ENCODE measurements at regions not wholly inside any gene's neighbourhood (a gene's known extent, or its start where the extent isn't known, plus 50 kb on each side); places are given as distances from the start of the nearest gene placed in this dataset.

- H3K4me3 ChIP-seq, result no peak overlapping the region
- TF ChIP-seq, protein P1, sequence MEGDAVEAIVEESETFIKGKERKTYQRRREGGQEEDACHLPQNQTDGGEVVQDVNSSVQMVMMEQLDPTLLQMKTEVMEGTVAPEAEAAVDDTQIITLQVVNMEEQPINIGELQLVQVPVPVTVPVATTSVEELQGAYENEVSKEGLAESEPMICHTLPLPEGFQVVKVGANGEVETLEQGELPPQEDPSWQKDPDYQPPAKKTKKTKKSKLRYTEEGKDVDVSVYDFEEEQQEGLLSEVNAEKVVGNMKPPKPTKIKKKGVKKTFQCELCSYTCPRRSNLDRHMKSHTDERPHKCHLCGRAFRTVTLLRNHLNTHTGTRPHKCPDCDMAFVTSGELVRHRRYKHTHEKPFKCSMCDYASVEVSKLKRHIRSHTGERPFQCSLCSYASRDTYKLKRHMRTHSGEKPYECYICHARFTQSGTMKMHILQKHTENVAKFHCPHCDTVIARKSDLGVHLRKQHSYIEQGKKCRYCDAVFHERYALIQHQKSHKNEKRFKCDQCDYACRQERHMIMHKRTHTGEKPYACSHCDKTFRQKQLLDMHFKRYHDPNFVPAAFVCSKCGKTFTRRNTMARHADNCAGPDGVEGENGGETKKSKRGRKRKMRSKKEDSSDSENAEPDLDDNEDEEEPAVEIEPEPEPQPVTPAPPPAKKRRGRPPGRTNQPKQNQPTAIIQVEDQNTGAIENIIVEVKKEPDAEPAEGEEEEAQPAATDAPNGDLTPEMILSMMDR (IDR thresholded peaks at IDR 0.05), result no peak
- TF ChIP-seq EP300 (IDR thresholded peaks at IDR 0.05), result no peak
- no peak for TF ChIP-seq POLR2A (IDR thresholded peaks at IDR 0.05)
- TF ChIP-seq POLR2AphosphoS5 (IDR thresholded peaks at IDR 0.05), result no peak
- no peak for DNase-seq
- no peak overlapping the region for H3K27ac ChIP-seq
- WGBS, 5 donors, result 77 to 89% (median 84%) methylated on average over 9 of the region's 9 CpGs
- intact Hi-C loops (cut with DNase I; ENCODE audit: low total_unique reads), result no loop called here
- H3K4me1 ChIP-seq, result no peaks in the 10 kb centered on the region
- H3K27me3 ChIP-seq, result no peaks in the 10 kb centered on the region
- H3K36me3 ChIP-seq, result no peaks in the 10 kb centered on the region
- H3K9me3 ChIP-seq, result no peaks in the 10 kb centered on the region
Measured at GRCh38 chr2:17441790-17442189, 76.5 kb downstream of the RAD51AP2 start.

GRCh38 chr2:17441055-17441771, 77.0 kb downstream of the RAD51AP2 start:
- Histone ChIP-seq H3K4me1 (no peaks in the 10 kb centered on the region), H3K4me3 (no peak overlapping the region), H3K9me3 (no peaks in the 10 kb centered on the region), H3K27ac (no peak overlapping the region), H3K36me3 (no peaks in the 10 kb centered on the region), H3K27me3 (no peaks in the 10 kb centered on the region)
- TF ChIP-seq POLR2AphosphoS5 (IDR thresholded peaks at IDR 0.05) (no peak), POLR2A (IDR thresholded peaks at IDR 0.05) (no peak), EP300 (IDR thresholded peaks at IDR 0.05) (no peak)
- TF ChIP-seq, protein P1 (IDR thresholded peaks at IDR 0.05), result no peak
- intact Hi-C loops (cut with DNase I; ENCODE audit: low total_unique reads), result no loop called here
- DNase-seq, result no peak
- WGBS, 5 donors, result 65 to 72% (median 71%) methylated on average over 4 of the region's 4 CpGs

DNA sequence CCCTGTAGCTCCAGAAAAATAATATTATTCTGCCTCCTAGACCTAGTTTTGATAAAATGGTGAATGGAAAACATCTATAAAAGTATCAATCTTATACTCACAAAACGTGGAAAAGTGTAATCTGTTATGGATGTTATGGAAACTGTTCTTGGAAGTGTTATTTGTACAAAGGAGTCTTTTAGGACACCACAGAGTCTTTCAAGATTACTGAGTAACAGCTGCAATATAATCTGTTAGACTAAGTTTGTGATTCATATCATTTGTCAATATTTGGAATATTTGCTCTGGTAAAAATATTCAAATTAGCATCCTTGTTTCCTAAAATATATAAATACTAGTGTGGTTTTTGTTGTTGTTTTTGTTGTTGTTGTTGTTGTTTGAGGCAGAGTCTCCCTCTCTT, 87.9 kb downstream of the RAD51AP2 start:
- TF ChIP-seq, protein P1 (IDR thresholded peaks at IDR 0.05), result no peak
- no peak for TF ChIP-seq EP300 (IDR thresholded peaks at IDR 0.05)
- no peak for TF ChIP-seq POLR2AphosphoS5 (IDR thresholded peaks at IDR 0.05)
- no peak for TF ChIP-seq POLR2A (IDR thresholded peaks at IDR 0.05)
- intact Hi-C loops (cut with DNase I; ENCODE audit: low total_unique reads), result no loop called here
- H3K4me1 ChIP-seq, result no peaks in the 10 kb centered on the region
- DNase-seq, result no peak
- H3K4me3 ChIP-seq, result no peak overlapping the region
- no peak overlapping the region for H3K27ac ChIP-seq
- 20 to 51% (median 36%) methylated on average over 1 of the region's 1 CpG for WGBS, 5 donors
- H3K27me3 ChIP-seq, result no peaks in the 10 kb centered on the region
- no peaks in the 10 kb centered on the region for H3K36me3 ChIP-seq
- no peaks in the 10 kb centered on the region for H3K9me3 ChIP-seq

- WGBS, 5 donors, result 38 to 65% (median 55%) methylated on average over 1 of the region's 1 CpG
- intact Hi-C loops (cut with DNase I; ENCODE audit: low total_unique reads), result no loop called here
- TF ChIP-seq POLR2AphosphoS5 (IDR thresholded peaks at IDR 0.05), result no peak
- no peak for TF ChIP-seq POLR2A (IDR thresholded peaks at IDR 0.05)
- TF ChIP-seq, protein P1 (IDR thresholded peaks at IDR 0.05), result no peak
- TF ChIP-seq EP300 (IDR thresholded peaks at IDR 0.05), result no peak
Measured at GRCh38 chr2:17429130-17429529, 89.1 kb downstream of the RAD51AP2 start.

More at GRCh38 chr2:17429130-17429529, 89.1 kb downstream of the RAD51AP2 start:
- Histone ChIP-seq H3K9me3 (no peaks in the 10 kb centered on the region), H3K27me3 (no peaks in the 10 kb centered on the region), H3K36me3 (no peaks in the 10 kb centered on the region), H3K4me1 (no peaks in the 10 kb centered on the region), H3K27ac (no peak overlapping the region), H3K4me3 (no peak overlapping the region)
- DNase-seq, result no peak

Measured in stomach (tissue), 8 donors.